SK-N-MC (cell line): ENCODE measurements at regions not wholly inside any gene's neighbourhood (a gene's known extent, or its start where the extent isn't known, plus 50 kb on each side); places are given as distances from the start of the nearest gene placed in this dataset.

Source experiments
- DNase-seq: peaks from one replicate; pipeline ENCODE4 v3.0.0-alpha.2; 2011; ENCODE audit warnings: low read depth, low spot score
- H3K27ac ChIP-seq: fragments of 200-600 bp; sonication (generic); 2 replicates; pipeline ENCODE4 v1.5.1; 2016; ENCODE audit warnings: mixed run types
- H3K36me3 ChIP-seq: fragments of 200-600 bp; sonication (generic); 2 replicates; pipeline ENCODE4 v1.6.1; 2017; ENCODE audit warnings: antibody characterized with exemption, low read length, mixed read lengths; ENCODE audit not compliant: insufficient read depth
- H3K4me3 ChIP-seq: fragments of 200-600 bp; sonication (generic); 2 replicates; pipeline ENCODE4 v1.5.1; 2016
- H3K9ac ChIP-seq: fragments of 200-600 bp; sonication (generic); 2 replicates; pipeline ENCODE4 v1.8.0; 2017; ENCODE audit warnings: mixed run types, mixed read lengths; ENCODE audit not compliant: insufficient read length
- H3K9me3 ChIP-seq: fragments of 200-600 bp; sonication (generic); 2 replicates; pipeline ENCODE4 v1.6.1; 2017; ENCODE audit warnings: low read depth, mild to moderate bottlenecking, antibody characterized with exemption, low read length, moderate library complexity, mixed read lengths
- EZH2 ChIP-seq: fragments of 200-600 bp; sonication (generic); IDR thresholded peaks from one replicate; pipeline ENCODE4 v1.6.1; 2017; ENCODE audit warnings: antibody characterized with exemption
- FOXP2 ChIP-seq: optimal IDR thresholded peaks from 2 replicates; pipeline ENCODE3; 2011; ENCODE audit warnings: mild to moderate bottlenecking, moderate library complexity; ENCODE audit not compliant: insufficient read depth; ENCODE audit errors: extremely low read length, control extremely low read depth
- POLR2AphosphoS5 ChIP-seq: IDR thresholded peaks from 2 replicates; pipeline ENCODE4 v1.6.1; 2012; ENCODE audit warnings: mild to moderate bottlenecking, low read depth, low read length, borderline replicate concordance

- TF ChIP-seq POLR2AphosphoS5 (no peak), FOXP2 (no peak), EZH2 (no peak)
- Histone ChIP-seq H3K4me3 (no peak overlapping the region), H3K9me3 (no peaks in the 10 kb centered on the region), H3K27ac (no peak overlapping the region), H3K36me3 (no peaks in the 10 kb centered on the region), H3K9ac (no peak overlapping the region)
- no peak for DNase-seq
Measured at GRCh38 chr21:18157406-18157805, 87.2 kb upstream of the CHODL start.

GRCh38 chr21:18155508-18156193, 89.0 kb upstream of the CHODL start:
- peak; percentile 24 for DNase-seq
- Histone ChIP-seq H3K27ac (peak overlapping the region; percentile 67), H3K9ac (no peak overlapping the region), H3K9me3 (no peaks in the 10 kb centered on the region), H3K4me3 (0 out of 2 replicates have a peak overlapping the region, but pooled peaks have one; percentile 3), H3K36me3 (no peaks in the 10 kb centered on the region)
- TF ChIP-seq FOXP2 (no peak), EZH2 (no peak), POLR2AphosphoS5 (no peak)

GRCh38 chr21:18153063-18153462, 91.6 kb upstream of the CHODL start:
- H3K36me3 ChIP-seq = no peaks in the 10 kb centered on the region
- H3K4me3 ChIP-seq = no peak overlapping the region
- TF ChIP-seq EZH2 = no peak
- H3K9me3 ChIP-seq = no peaks in the 10 kb centered on the region
- no peak overlapping the region for H3K27ac ChIP-seq
- H3K9ac ChIP-seq = no peak overlapping the region
- no peak for DNase-seq

- Histone ChIP-seq H3K4me3 (no peak overlapping the region), H3K9me3 (no peaks in the 10 kb centered on the region), H3K9ac (no peak overlapping the region), H3K36me3 (no peaks in the 10 kb centered on the region), H3K27ac (no peak overlapping the region)
- DNase-seq = no peak
- TF ChIP-seq POLR2AphosphoS5 = no peak
- TF ChIP-seq EZH2 = no peak
- no peak for TF ChIP-seq FOXP2
Measured at GRCh38 chr21:18152371-18152770, 92.3 kb upstream of the CHODL start.

GRCh38 chr21:18151046-18151445, 93.6 kb upstream of the CHODL start:
- DNase-seq = no peak
- Histone ChIP-seq H3K9me3 (no peaks in the 10 kb centered on the region), H3K27ac (no peak overlapping the region), H3K9ac (no peak overlapping the region), H3K36me3 (no peaks in the 10 kb centered on the region), H3K4me3 (no peak overlapping the region)
- TF ChIP-seq EZH2 (no peak), POLR2AphosphoS5 (no peak), FOXP2 (no peak)

GRCh38 chr21:18148401-18148800, 96.2 kb upstream of the CHODL start:
- Histone ChIP-seq H3K36me3 (no peaks in the 10 kb centered on the region), H3K9me3 (no peaks in the 10 kb centered on the region), H3K4me3 (no peak overlapping the region), H3K9ac (no peak overlapping the region), H3K27ac (no peak overlapping the region)
- TF ChIP-seq POLR2AphosphoS5 (no peak), EZH2 (no peak), FOXP2 (no peak)
- DNase-seq = no peak

GRCh38 chr21:18147678-18148077, 97.0 kb upstream of the CHODL start:
- Histone ChIP-seq H3K27ac (no peak overlapping the region), H3K4me3 (no peak overlapping the region), H3K9ac (no peak overlapping the region), H3K9me3 (no peaks in the 10 kb centered on the region), H3K36me3 (no peaks in the 10 kb centered on the region)
- no peak for DNase-seq
- TF ChIP-seq FOXP2 (no peak), POLR2AphosphoS5 (no peak), EZH2 (no peak)

GRCh38 chr21:18146820-18147219, 97.8 kb upstream of the CHODL start:
- no peak for DNase-seq
- no peak for TF ChIP-seq FOXP2
- no peak for TF ChIP-seq EZH2
- no peak for TF ChIP-seq POLR2AphosphoS5
- Histone ChIP-seq H3K36me3 (no peaks in the 10 kb centered on the region), H3K9me3 (no peaks in the 10 kb centered on the region), H3K9ac (no peak overlapping the region), H3K4me3 (no peak overlapping the region), H3K27ac (no peak overlapping the region)

- no peaks in the 10 kb centered on the region for H3K9me3 ChIP-seq
- no peak for TF ChIP-seq POLR2AphosphoS5
- TF ChIP-seq FOXP2 = no peak
- TF ChIP-seq EZH2 = no peak
- DNase-seq = no peak
- no peaks in the 10 kb centered on the region for H3K36me3 ChIP-seq
- no peak overlapping the region for H3K4me3 ChIP-seq
- H3K9ac ChIP-seq = no peak overlapping the region
- H3K27ac ChIP-seq = no peak overlapping the region
Measured at GRCh38 chr21:18144339-18144738, 100.3 kb upstream of the CHODL start.
